GM12892 (cell line): ENCODE measurements at regions not wholly inside any gene's neighbourhood (a gene's known extent, or its start where the extent isn't known, plus 50 kb on each side); places are given as distances from the start of the nearest gene placed in this dataset.

Experiments
- POLR2A ChIP-seq: IDR thresholded peaks from 2 replicates; pipeline ENCODE4 v1.6.1; 2011; ENCODE audit warnings: low read depth, low read length, control low read depth
- POLR2AphosphoS5 ChIP-seq: IDR thresholded peaks from 2 replicates; pipeline ENCODE4 v1.6.1; 2011; ENCODE audit warnings: low read depth, low read length, control low read depth
- TAF1 ChIP-seq: IDR thresholded peaks from 2 replicates; pipeline ENCODE4 v1.6.1; 2011; ENCODE audit warnings: low read depth, mild to moderate bottlenecking, control low read depth, low read length, borderline replicate concordance

DNA sequence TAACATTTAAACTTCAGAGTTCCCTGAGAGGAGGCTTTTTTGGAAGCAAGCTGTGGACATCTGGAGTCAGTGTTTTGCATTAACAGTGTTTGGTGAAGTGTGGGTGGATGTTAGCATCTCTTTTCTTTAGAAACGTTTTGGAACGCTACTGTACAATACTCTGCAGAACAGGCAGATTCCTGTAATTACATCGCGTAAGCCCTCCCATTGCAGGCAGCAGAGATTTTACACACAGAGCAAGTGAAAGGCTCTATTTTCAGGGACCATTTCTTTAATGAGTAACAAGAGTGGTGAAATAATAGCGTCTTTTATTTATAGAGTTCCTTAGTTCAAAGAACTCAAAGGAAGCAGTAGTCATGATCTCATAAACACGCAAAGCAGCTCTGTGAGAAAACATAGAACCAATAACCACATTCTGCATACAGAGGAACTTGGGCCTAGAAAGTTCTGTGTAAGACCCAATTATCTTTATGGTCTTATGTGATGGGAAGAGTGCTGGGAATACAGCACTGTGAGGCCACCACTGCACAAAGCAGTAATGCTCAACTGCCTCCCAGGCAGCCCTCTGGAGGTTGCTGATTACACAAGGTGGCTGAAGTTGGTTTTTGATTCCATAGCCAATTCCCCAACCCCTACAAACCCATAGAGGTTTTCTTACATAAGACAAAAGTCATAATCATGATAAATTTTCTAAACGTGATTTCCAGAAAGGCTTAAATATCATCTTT is 298.7 kb upstream of the EPHA5 start:
- TF ChIP-seq TAF1 (no peak), POLR2AphosphoS5 (no peak), POLR2A (no peak)
